DND-41 (cell line): ENCODE measurements at regions not wholly inside any gene's neighbourhood (a gene's known extent, or its start where the extent isn't known, plus 50 kb on each side); places are given as distances from the start of the nearest gene placed in this dataset.

Experiments
- ATAC-seq: fragments of 200-7000 bp; cut with Tn5 transposase; 3 replicates; pipeline ENCODE4 v1.9.1; 2021; ENCODE audit warnings: low read depth; ENCODE audit not compliant: insufficient read depth
- DNase-seq: peaks from one replicate; pipeline ENCODE4 v3.0.0-alpha.2; 2020
- H2AFZ ChIP-seq: 2 replicates; pipeline ENCODE4 v1.6.0; 2012; ENCODE audit warnings: low read depth, low read length
- H3K27ac ChIP-seq: 2 replicates; pipeline ENCODE4 v1.5.1; 2012; ENCODE audit warnings: low read length, inconsistent platforms
- H3K27me3 ChIP-seq: fragments of 200-600 bp; sonication (generic); 2 replicates; pipeline ENCODE4 v1.6.0; 2012; ENCODE audit warnings: low read length, mild to moderate bottlenecking, inconsistent platforms; ENCODE audit not compliant: insufficient read depth, poor library complexity
- H3K36me3 ChIP-seq: 2 replicates; pipeline ENCODE4 v1.5.1; 2012; ENCODE audit warnings: low read length, inconsistent platforms; ENCODE audit not compliant: insufficient read depth
- H3K4me1 ChIP-seq: 2 replicates; pipeline ENCODE4 v1.5.1; 2012; ENCODE audit warnings: mild to moderate bottlenecking, low read length; ENCODE audit not compliant: insufficient read depth
- H3K4me2 ChIP-seq: 2 replicates; pipeline ENCODE4 v1.6.0; 2012; ENCODE audit warnings: mild to moderate bottlenecking, moderate library complexity, low read length, inconsistent platforms; ENCODE audit not compliant: insufficient read depth
- H3K4me3 ChIP-seq, 2 experiments: fragments of 200-600 bp in 1 of 2; shearing (Covaris generic) in 1 of 2; 2 replicates each; pipeline ENCODE4 v1.5.1; 2012 to 2016; ENCODE audit warnings: inconsistent platforms in 2 of 2, low read length in 2 of 2, mild to moderate bottlenecking in 2 of 2, low read depth in 1 of 2, moderate library complexity in 1 of 2
- H3K79me2 ChIP-seq: 2 replicates; pipeline ENCODE4 v1.6.0; 2012; ENCODE audit warnings: low read length, inconsistent platforms; ENCODE audit not compliant: insufficient read depth
- H3K9ac ChIP-seq: 2 replicates; pipeline ENCODE4 v1.6.0; 2012; ENCODE audit warnings: low read depth, mild to moderate bottlenecking, inconsistent platforms, low read length, moderate library complexity
- H3K9me3 ChIP-seq: 2 replicates; pipeline ENCODE4 v1.5.1; 2012; ENCODE audit warnings: low read length, moderate library complexity, mild to moderate bottlenecking, inconsistent platforms; ENCODE audit not compliant: insufficient read depth, severe bottlenecking
- H4K20me1 ChIP-seq: 2 replicates; pipeline ENCODE4 v1.6.0; 2012; ENCODE audit warnings: low read length; ENCODE audit not compliant: insufficient read depth
- CTCF ChIP-seq: IDR thresholded peaks from 2 replicates; pipeline ENCODE4 v1.5.1; 2012; ENCODE audit warnings: borderline replicate concordance, low read length, moderate library complexity, mild to moderate bottlenecking; ENCODE audit not compliant: poor library complexity, severe bottlenecking; ENCODE audit errors: extremely low read depth
- EZH2 ChIP-seq: IDR thresholded peaks from 3 replicates; pipeline ENCODE4 v1.6.1; 2012; ENCODE audit warnings: borderline replicate concordance, low read depth, mild to moderate bottlenecking, moderate library complexity, low read length, inconsistent platforms; ENCODE audit not compliant: severe bottlenecking

GRCh38 chrX:149114001-149114400, 391.1 kb downstream of the IDS start:
- peaks cover 15% of the 10 kb centered on the region for H3K4me1 ChIP-seq
- no peak overlapping the region for H3K4me3 ChIP-seq
- no peak overlapping the region for H3K9ac ChIP-seq

GRCh38 chrX:149097786-149098185, 407.3 kb downstream of the IDS start:
- no peak overlapping the region for H3K4me3 ChIP-seq
- no peaks in the 10 kb centered on the region for H3K27me3 ChIP-seq
- no peaks in the 10 kb centered on the region for H4K20me1 ChIP-seq
- ATAC-seq (no peak), DNase-seq (no peak)
- H3K36me3 ChIP-seq = no peaks in the 10 kb centered on the region
- H3K4me2 ChIP-seq = no peak overlapping the region
- H3K79me2 ChIP-seq = no peaks in the 10 kb centered on the region
- H3K27ac ChIP-seq = no peak overlapping the region
- no peak overlapping the region for H3K9ac ChIP-seq
- H3K9me3 ChIP-seq = no peaks in the 10 kb centered on the region
- TF ChIP-seq CTCF (no peak), EZH2 (no peak)
- no peak overlapping the region for H2AFZ ChIP-seq
- H3K4me1 ChIP-seq = peaks cover 9% of the 10 kb centered on the region; the same call in 1 of the 2 replicates

More at GRCh38 chrX:149114001-149114400, 391.1 kb downstream of the IDS start:
- ATAC-seq = no peak
- no peak overlapping the region for H3K27ac ChIP-seq
- DNase-seq = no peak
- no peaks in the 10 kb centered on the region for H4K20me1 ChIP-seq
- no peaks in the 10 kb centered on the region for H3K36me3 ChIP-seq
- H3K4me2 ChIP-seq = no peak overlapping the region
- TF ChIP-seq EZH2 (no peak), CTCF (no peak)
- no peaks in the 10 kb centered on the region for H3K27me3 ChIP-seq
- peaks cover 2% of the 10 kb centered on the region for H3K9me3 ChIP-seq
- H3K79me2 ChIP-seq = no peaks in the 10 kb centered on the region
- no peak overlapping the region for H2AFZ ChIP-seq

GRCh38 chrX:149092179-149092578, 412.9 kb downstream of the IDS start:
- ATAC-seq (no peak), DNase-seq (no peak)
- Histone ChIP-seq H3K4me1 (no peaks in the 10 kb centered on the region), H3K79me2 (no peaks in the 10 kb centered on the region), H3K9ac (no peak overlapping the region), H2AFZ (no peak overlapping the region), H3K27me3 (no peaks in the 10 kb centered on the region), H3K9me3 (no peaks in the 10 kb centered on the region), H3K4me3 (no peak overlapping the region), H4K20me1 (no peaks in the 10 kb centered on the region), H3K27ac (no peak overlapping the region), H3K4me2 (no peak overlapping the region), H3K36me3 (no peaks in the 10 kb centered on the region)
- TF ChIP-seq EZH2 (no peak), CTCF (no peak)

- no peak for ATAC-seq
- TF ChIP-seq EZH2 (no peak), CTCF (no peak)
These were observed 425.2 kb downstream of the IDS start for GRCh38 chrX:149079805-149080406.

More at GRCh38 chrX:149079805-149080406, 425.2 kb downstream of the IDS start:
- peak; percentile 5 for DNase-seq
- no peak overlapping the region for H3K27ac ChIP-seq
- no peak overlapping the region for H3K4me2 ChIP-seq
- no peaks in the 10 kb centered on the region for H3K79me2 ChIP-seq
- peaks cover 13% of the 10 kb centered on the region for H3K9me3 ChIP-seq
- H3K36me3 ChIP-seq = no peaks in the 10 kb centered on the region
- peaks cover 17% of the 10 kb centered on the region for H3K4me1 ChIP-seq
- no peaks in the 10 kb centered on the region for H3K27me3 ChIP-seq
- no peak overlapping the region for H2AFZ ChIP-seq
- H3K9ac ChIP-seq = no peak overlapping the region
- H4K20me1 ChIP-seq = no peaks in the 10 kb centered on the region
- H3K4me3 ChIP-seq = no peak overlapping the region
